ENCODE measurements at regions not wholly inside any gene's neighbourhood (a gene's known extent, or its start where the extent isn't known, plus 50 kb on each side); places are given as distances from the start of the nearest gene placed in this dataset.

- no peak for DNase-seq (ENCODE audit: low read depth)
- H3K4me3 ChIP-seq (ENCODE audit: low read length): no peak overlapping the region
- TF ChIP-seq CTCF (IDR thresholded peaks at IDR 0.05; ENCODE audit: insufficient read depth, low read depth, low read length, missing control alignments): no peak
Observed at GRCh38 chrX:121283921-121284320, 236.5 kb downstream of the GLUD2 start.

- TF ChIP-seq CTCF (IDR thresholded peaks at IDR 0.05; ENCODE audit: insufficient read depth, low read depth, low read length, missing control alignments): no peak
- no peak for DNase-seq (ENCODE audit: low read depth)
- H3K4me3 ChIP-seq (ENCODE audit: low read length): no peak overlapping the region
Observed at GRCh38 chrX:121298499-121298898, 251.1 kb downstream of the GLUD2 start.

- DNase-seq (ENCODE audit: low read depth): no peak
- no peak overlapping the region for H3K4me3 ChIP-seq (ENCODE audit: low read length)
- TF ChIP-seq CTCF (IDR thresholded peaks at IDR 0.05; ENCODE audit: insufficient read depth, low read depth, low read length, missing control alignments): no peak
Observed at GRCh38 chrX:121301356-121301755, 253.9 kb downstream of the GLUD2 start.

GRCh38 chrX:121301822-121302221, 254.4 kb downstream of the GLUD2 start:
- no peak for TF ChIP-seq CTCF (IDR thresholded peaks at IDR 0.05; ENCODE audit: insufficient read depth, low read depth, low read length, missing control alignments)
- H3K4me3 ChIP-seq (ENCODE audit: low read length): no peak overlapping the region
- DNase-seq (ENCODE audit: low read depth): no peak

GRCh38 chrX:121307449-121307848, 260.0 kb downstream of the GLUD2 start:
- no peak for DNase-seq (ENCODE audit: low read depth)
- no peak overlapping the region for H3K4me3 ChIP-seq (ENCODE audit: low read length)
- no peak for TF ChIP-seq CTCF (IDR thresholded peaks at IDR 0.05; ENCODE audit: insufficient read depth, low read depth, low read length, missing control alignments)

- no peak overlapping the region for H3K4me3 ChIP-seq (ENCODE audit: low read length)
- TF ChIP-seq CTCF (IDR thresholded peaks at IDR 0.05; ENCODE audit: insufficient read depth, low read depth, low read length, missing control alignments): peak; percentile 60
- DNase-seq (ENCODE audit: low read depth): peak; percentile 55
Observed at GRCh38 chrX:121308276-121308805, 260.9 kb downstream of the GLUD2 start.

- DNase-seq (ENCODE audit: low read depth): no peak
- TF ChIP-seq CTCF (IDR thresholded peaks at IDR 0.05; ENCODE audit: insufficient read depth, low read depth, low read length, missing control alignments): no peak
- H3K4me3 ChIP-seq (ENCODE audit: low read length): no peak overlapping the region
Observed at GRCh38 chrX:121310820-121311219, 263.4 kb downstream of the GLUD2 start.
